Sigmoid colon (tissue), 4 donors: ENCODE measurements at regions not wholly inside any gene's neighbourhood (a gene's known extent, or its start where the extent isn't known, plus 50 kb on each side); places are given as distances from the start of the nearest gene placed in this dataset.

Experiments used
- CTCF ChIP-seq, 4 experiments: fragments of 450-650 bp in 3 of 4; fragments of 200-600 bp in 1 of 4; IDR thresholded peaks; one replicate each; pipeline ENCODE4 v1.5.1; 2016 to 2019; ENCODE audit warnings: antibody characterized with exemption in 4 of 4, mild to moderate bottlenecking in 3 of 4, moderate library complexity in 2 of 4
- POLR2AphosphoS5 ChIP-seq, 4 donors: sonication (generic); formaldehyde crosslinking; IDR thresholded peaks; one replicate each; pipeline ENCODE4 v1.6.1; 2017; ENCODE audit warnings: antibody characterized with exemption in 4 of 4

DNA sequence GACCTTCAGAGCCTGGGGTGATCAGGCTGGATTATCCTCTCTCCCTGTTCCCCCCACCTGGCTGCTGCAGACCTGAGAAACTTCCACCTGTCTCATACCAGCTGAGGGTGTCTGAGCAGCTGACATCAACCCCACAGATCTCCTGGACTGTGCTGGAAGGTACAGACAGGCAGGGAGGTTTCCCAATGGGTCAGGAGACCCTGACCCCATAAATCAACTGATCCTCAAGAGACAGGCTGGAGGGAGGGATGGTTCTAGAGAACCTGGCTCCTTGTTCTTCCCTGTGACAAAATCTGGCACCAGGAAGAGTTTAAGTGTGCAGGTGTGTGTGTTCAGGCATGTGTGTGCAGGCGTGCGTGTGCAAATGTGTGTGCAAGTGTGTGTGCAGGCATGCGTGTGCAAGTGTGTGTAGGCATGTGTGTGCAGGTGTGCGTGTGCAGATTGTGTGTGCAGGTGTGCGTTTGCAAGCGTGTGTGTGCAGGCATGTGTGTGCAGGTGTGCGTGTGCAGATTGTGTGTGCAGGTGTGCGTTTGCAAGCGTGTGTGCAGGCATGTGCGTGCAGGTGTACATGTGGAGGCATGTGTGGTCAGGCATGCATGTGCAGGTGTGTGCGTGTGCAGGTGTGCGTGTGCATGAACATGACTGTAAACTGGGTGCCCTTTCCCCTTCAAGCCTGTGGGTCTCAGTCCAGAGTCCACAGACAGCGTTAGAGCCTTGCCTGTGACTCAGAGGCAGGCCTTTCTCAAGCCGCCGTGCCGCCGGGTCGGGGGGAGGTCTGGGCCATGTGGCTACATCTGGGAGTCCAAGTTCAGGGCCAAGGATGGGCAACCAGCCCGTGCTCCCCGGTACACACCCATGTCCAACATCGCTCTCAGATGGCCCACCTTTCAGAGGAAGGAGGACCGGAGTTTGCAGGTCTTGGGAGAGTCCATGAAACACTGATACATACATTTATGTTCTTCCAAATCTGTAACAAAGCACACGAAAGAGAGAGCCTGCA is 50.1 kb upstream of the ELN start:
- TF ChIP-seq POLR2AphosphoS5 (IDR thresholded peaks at IDR 0.05) (no peak), CTCF (IDR thresholded peaks at IDR 0.05) (no peak)
